HepG2 (cell line): ENCODE measurements at regions not wholly inside any gene's neighbourhood (a gene's known extent, or its start where the extent isn't known, plus 50 kb on each side); places are given as distances from the start of the nearest gene placed in this dataset.

Experiments
- ATAC-seq: fragments of 200-7000 bp; cut with Tn5 transposase; 3 replicates; pipeline ENCODE4 v1.9.1; 2020; ENCODE audit warnings: mild to moderate bottlenecking, moderate library complexity
- BruUV-seq: library from RNA; stranded (reverse); fragments of 400-500 nt; replicated peaks from 2 replicates; lab custom pipeline; 2021; lab: Mats Ljungman, UMichigan
- CTCF ChIA-PET: fragments of 300-600 bp; formaldehyde crosslinking; extraction: SDS; loops from one replicate; lab custom pipeline; 2021; ENCODE audit warnings: low total read pairs, inconsistent platforms, low intra/inter-chr PET ratio; lab: Yijun Ruan, JAX
- POLR2A ChIA-PET: fragments of 350-600 bp; sonication (Branson Sonifier 250); formaldehyde crosslinking; loops from one replicate; lab custom pipeline; 2020; ENCODE audit warnings: antibody characterized with exemption, inconsistent platforms; lab: Yijun Ruan, JAX
- DNase-seq: peaks from one replicate; pipeline ENCODE4 v3.0.0-alpha.2; 2015; ENCODE audit warnings: low spot score
- FAIRE-seq: peaks from 3 replicates; lab custom pipeline; 2011; peaks lifted over from hg19 to GRCh38; lab: Jason Lieb, UNC
- H2AFZ ChIP-seq: one replicate; pipeline ENCODE4 v1.6.1; 2011; ENCODE audit warnings: low read length, inconsistent platforms
- H3K27ac ChIP-seq: fragments of 300-600 bp; 3 replicates; pipeline ENCODE4 v1.8.0; 2011; ENCODE audit warnings: mixed run types, mild to moderate bottlenecking, mixed read lengths, low read length, inconsistent platforms; ENCODE audit not compliant: insufficient read depth; ENCODE audit errors: extremely low read length
- H3K27me3 ChIP-seq, 2 experiments: fragments of 200-600 bp in 1 of 2; 2 replicates in 1 of 2; 3 replicates in 1 of 2; pipeline versions ENCODE4 v1.6.0 to v1.8.0; 2011; ENCODE audit warnings: low read length in 2 of 2, mild to moderate bottlenecking in 2 of 2, moderate library complexity in 2 of 2, inconsistent platforms in 1 of 2; ENCODE audit not compliant: insufficient read depth in 2 of 2, control insufficient read depth in 1 of 2
- H3K36me3 ChIP-seq, 2 experiments: fragments of 200-600 bp in 1 of 2; replicated peaks in 1 of 2; 2 replicates in 1 of 2; 3 replicates in 1 of 2; pipeline versions ENCODE4 v1.5.1 to v1.8.0; 2011; ENCODE audit warnings: low read length in 2 of 2, inconsistent platforms in 1 of 2; ENCODE audit not compliant: insufficient read depth in 2 of 2, control insufficient read depth in 1 of 2
- H3K4me1 ChIP-seq: 2 replicates; pipeline ENCODE4 v1.5.1; 2012; ENCODE audit warnings: low read length, inconsistent platforms; ENCODE audit not compliant: insufficient read depth
- H3K4me2 ChIP-seq: 2 replicates; pipeline ENCODE4 v1.6.0; 2011; ENCODE audit warnings: low read depth, low read length, inconsistent platforms
- H3K4me3 ChIP-seq, 3 experiments: fragments of 200-600 bp in 1 of 3; sonication (generic), shearing (Covaris generic) in 1 of 3; replicated peaks in 1 of 3; 2 replicates each; pipeline ENCODE4 v1.5.1; 2011 to 2016; ENCODE audit warnings: low read length in 3 of 3, inconsistent platforms in 2 of 3, low read depth in 2 of 3, mild to moderate bottlenecking in 2 of 3, control low read depth in 1 of 3, mixed read lengths in 1 of 3; ENCODE audit not compliant: insufficient read depth in 1 of 3
- H3K79me2 ChIP-seq: one replicate; pipeline ENCODE4 v1.6.1; 2011; ENCODE audit warnings: low read length, inconsistent platforms; ENCODE audit not compliant: insufficient read depth
- H3K9ac ChIP-seq: 2 replicates; pipeline ENCODE4 v1.6.0; 2011; ENCODE audit warnings: mild to moderate bottlenecking, low read depth, low read length, inconsistent platforms; ENCODE audit not compliant: insufficient read depth
- H3K9me3 ChIP-seq: 2 replicates; pipeline ENCODE4 v1.5.1; 2012; ENCODE audit warnings: mild to moderate bottlenecking, low read length
- H4K20me1 ChIP-seq: 2 replicates; pipeline ENCODE4 v1.6.0; 2011; ENCODE audit warnings: inconsistent platforms, mild to moderate bottlenecking, low read length, moderate library complexity; ENCODE audit not compliant: insufficient read depth
- WIZ ChIP-seq: sonication (generic); formaldehyde crosslinking; IDR thresholded peaks from 2 replicates; pipeline ENCODE4 v1.5.1; 2020; ENCODE audit warnings: mild to moderate bottlenecking, missing genetic modification reagents
- ZNF431 ChIP-seq: sonication (generic); formaldehyde crosslinking; IDR thresholded peaks from 2 replicates; pipeline ENCODE4 v1.9.0; 2022; ENCODE audit warnings: missing genetic modification reagents, low read depth, mild to moderate bottlenecking, borderline replicate concordance
- WGBS: methylation state at CpG from one replicate; pipeline ENCODE4 v1.1.6; 2017; ENCODE audit warnings: low lambda C conversion rate; 5-methylcytosine and 5-hydroxymethylcytosine counted together
- in situ Hi-C: cut with HindIII; loops from 2 replicates; pipeline ENCODE4 v1.10.0; 2017; ENCODE audit warnings: low pct_unique_long_range_greater_than_20kb; ENCODE audit not compliant: extremely low pct_ligation_motif_present
- intact Hi-C: fragments of 100-400 bp; cut with micrococcal nuclease; formaldehyde crosslinking; loops from one replicate; pipeline ENCODE4 v1.10.0; 2022; ENCODE audit not compliant: unreplicated experiment
- TF ChIP-seq, protein P1 (sequence below): sonication (generic); formaldehyde crosslinking; IDR thresholded peaks from 2 replicates; pipeline ENCODE4 v1.5.1; 2020; ENCODE audit warnings: missing genetic modification reagents, mild to moderate bottlenecking, borderline replicate concordance
- TF ChIP-seq, protein P2 (sequence below): sonication (generic); formaldehyde crosslinking; IDR thresholded peaks from 2 replicates; pipeline ENCODE4 v1.5.0; 2020; ENCODE audit warnings: missing genetic modification reagents, mild to moderate bottlenecking, borderline replicate concordance
- TF ChIP-seq, protein P3 (sequence below): sonication (generic); IDR thresholded peaks from 2 replicates; pipeline ENCODE4 v1.6.1; 2016; ENCODE audit warnings: low read depth, borderline replicate concordance

DNA sequence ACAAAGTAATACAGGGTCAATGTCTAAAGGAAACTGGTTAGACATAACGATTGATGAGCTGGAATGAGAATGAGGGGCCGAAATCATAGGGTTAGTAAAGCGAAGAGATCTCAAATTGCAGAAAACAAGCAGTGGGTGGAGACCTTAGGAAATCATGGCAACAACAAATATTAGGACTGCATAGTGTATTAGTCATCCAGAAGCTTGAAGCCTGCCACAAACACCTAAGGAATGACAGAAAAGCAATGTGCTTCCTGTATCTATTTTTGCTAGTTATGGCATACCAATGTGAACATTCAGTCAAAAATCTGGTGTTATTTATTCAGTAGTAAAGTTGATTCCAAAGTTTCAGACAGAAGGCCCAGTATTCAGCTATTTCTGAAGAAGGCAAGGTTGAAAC lies 410.9 kb upstream of the CT83 start:
- intact Hi-C loops: no loop called here
- Histone ChIP-seq H3K4me1 (no peaks in the 10 kb centered on the region), H4K20me1 (no peaks in the 10 kb centered on the region), H3K27ac (no peak overlapping the region), H3K27me3 (no peaks in the 10 kb centered on the region), H3K9ac (no peak overlapping the region), H3K4me3 (no peak overlapping the region), H3K4me2 (no peak overlapping the region), H3K36me3 (no peaks in the 10 kb centered on the region), H2AFZ (no peak overlapping the region), H3K79me2 (no peaks in the 10 kb centered on the region), H3K9me3 (no peaks in the 10 kb centered on the region)
- DNase-seq: no peak
- CTCF ChIA-PET: no interaction called here
- in situ Hi-C loops: no loop called here
- FAIRE-seq: no peak
- POLR2A ChIA-PET: no interaction called here
- no TSS peak for BruUV-seq
- WGBS: 0% methylated on average over 3 of the region's 3 CpGs
- ATAC-seq: no peak
- TF ChIP-seq, protein P1, sequence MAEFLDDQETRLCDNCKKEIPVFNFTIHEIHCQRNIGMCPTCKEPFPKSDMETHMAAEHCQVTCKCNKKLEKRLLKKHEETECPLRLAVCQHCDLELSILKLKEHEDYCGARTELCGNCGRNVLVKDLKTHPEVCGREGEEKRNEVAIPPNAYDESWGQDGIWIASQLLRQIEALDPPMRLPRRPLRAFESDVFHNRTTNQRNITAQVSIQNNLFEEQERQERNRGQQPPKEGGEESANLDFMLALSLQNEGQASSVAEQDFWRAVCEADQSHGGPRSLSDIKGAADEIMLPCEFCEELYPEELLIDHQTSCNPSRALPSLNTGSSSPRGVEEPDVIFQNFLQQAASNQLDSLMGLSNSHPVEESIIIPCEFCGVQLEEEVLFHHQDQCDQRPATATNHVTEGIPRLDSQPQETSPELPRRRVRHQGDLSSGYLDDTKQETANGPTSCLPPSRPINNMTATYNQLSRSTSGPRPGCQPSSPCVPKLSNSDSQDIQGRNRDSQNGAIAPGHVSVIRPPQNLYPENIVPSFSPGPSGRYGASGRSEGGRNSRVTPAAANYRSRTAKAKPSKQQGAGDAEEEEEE (CRISPR knock-in tag): no peak
- TF ChIP-seq, protein P2, sequence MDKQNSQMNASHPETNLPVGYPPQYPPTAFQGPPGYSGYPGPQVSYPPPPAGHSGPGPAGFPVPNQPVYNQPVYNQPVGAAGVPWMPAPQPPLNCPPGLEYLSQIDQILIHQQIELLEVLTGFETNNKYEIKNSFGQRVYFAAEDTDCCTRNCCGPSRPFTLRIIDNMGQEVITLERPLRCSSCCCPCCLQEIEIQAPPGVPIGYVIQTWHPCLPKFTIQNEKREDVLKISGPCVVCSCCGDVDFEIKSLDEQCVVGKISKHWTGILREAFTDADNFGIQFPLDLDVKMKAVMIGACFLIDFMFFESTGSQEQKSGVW (CRISPR knock-in tag): no peak
- TF ChIP-seq ZNF431 (CRISPR knock-in tag) (no peak), WIZ (CRISPR knock-in tag) (no peak)
- TF ChIP-seq, protein P3, sequence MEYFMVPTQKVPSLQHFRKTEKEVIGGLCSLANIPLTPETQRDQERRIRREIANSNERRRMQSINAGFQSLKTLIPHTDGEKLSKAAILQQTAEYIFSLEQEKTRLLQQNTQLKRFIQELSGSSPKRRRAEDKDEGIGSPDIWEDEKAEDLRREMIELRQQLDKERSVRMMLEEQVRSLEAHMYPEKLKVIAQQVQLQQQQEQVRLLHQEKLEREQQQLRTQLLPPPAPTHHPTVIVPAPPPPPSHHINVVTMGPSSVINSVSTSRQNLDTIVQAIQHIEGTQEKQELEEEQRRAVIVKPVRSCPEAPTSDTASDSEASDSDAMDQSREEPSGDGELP: no peak
